ENCODE measurements at regions not wholly inside any gene's neighbourhood (a gene's known extent, or its start where the extent isn't known, plus 50 kb on each side); places are given as distances from the start of the nearest gene placed in this dataset.

- Histone ChIP-seq H3K23ac (ENCODE audit: insufficient read length, low read depth, low read length) (no peak overlapping the region), H3K9ac (ENCODE audit: extremely low read depth, insufficient read length, low read length) (no peak overlapping the region), H2AFZ (ENCODE audit: low read length) (no peak overlapping the region), H3K27me3 (ENCODE audit: insufficient read depth, low read length) (no peaks in the 10 kb centered on the region), H2BK12ac (ENCODE audit: insufficient read length, low read depth, low read length) (no peak overlapping the region), H2BK15ac (ENCODE audit: low read depth, low read length) (no peak overlapping the region), H2BK20ac (ENCODE audit: low read depth, low read length, poor library complexity, severe bottlenecking) (no peak overlapping the region), H3T11ph (ENCODE audit: low read length) (no peak overlapping the region), H3K9me3 (ENCODE audit: control insufficient read depth, low read depth, low read length) (no peaks in the 10 kb centered on the region), H3K56ac (ENCODE audit: insufficient read length, low read depth, low read length) (no peak overlapping the region), H2BK120ac (ENCODE audit: low read depth, low read length, poor library complexity, severe bottlenecking) (no peak overlapping the region), H4K8ac (replicated peaks; ENCODE audit: insufficient read length, low read depth, low read length) (no peak overlapping the region), H3K79me2 (ENCODE audit: insufficient read depth, low read length) (no peaks in the 10 kb centered on the region), H3K4me1 (ENCODE audit: insufficient read depth, low read length) (no peaks in the 10 kb centered on the region), H2AK5ac (ENCODE audit: insufficient read length, low read length) (no peak overlapping the region), H3K18ac (ENCODE audit: insufficient read length, low read depth, low read length) (no peak overlapping the region), H3K27ac (ENCODE audit: insufficient read length, low read depth, low read length) (no peak overlapping the region), H3K4ac (ENCODE audit: low read depth, low read length) (no peak overlapping the region), H4K91ac (ENCODE audit: insufficient read length, low read depth, low read length) (no peak overlapping the region), H3K79me1 (ENCODE audit: insufficient read depth, low read depth, low read length, poor library complexity, severe bottlenecking) (no peaks in the 10 kb centered on the region), H3K14ac (ENCODE audit: insufficient read depth, low read length) (no peak overlapping the region), H4K20me1 (ENCODE audit: control insufficient read depth, insufficient read depth, insufficient read length) (no peaks in the 10 kb centered on the region), H3K23me2 (ENCODE audit: insufficient read length, low read depth, low read length, poor library complexity, severe bottlenecking) (no peaks in the 10 kb centered on the region), H3K4me2 (ENCODE audit: insufficient read depth, insufficient read length, low read length) (no peak overlapping the region), H2BK5ac (ENCODE audit: insufficient read length, low read length) (no peak overlapping the region), H4K5ac (ENCODE audit: insufficient read length, low read depth, low read length) (no peak overlapping the region)
- Mint-ChIP-seq H3K27ac (peak overlapping the region in 1 of 3 experiments; percentile 84; a peak in 3 of 7 replicates), H3K4me1 (peaks cover 19% of the 10 kb centered on the region in 2 experiments), H3K36me3 (ENCODE audit: insufficient read depth in 1 of 3, low read depth in 3 of 3) (peaks cover 0 to 19% (median 5%) of the 10 kb centered on the region in 3 experiments; a peak in 5 of 7 replicates), H3K4me3 (no peak overlapping the region), H3K27me3 (ENCODE audit: low read depth) (no peaks in the 10 kb centered on the region), H3K9me3 (peaks cover 3 to 11% of the 10 kb centered on the region in 2 experiments; a peak in 3 of 5 replicates)
- no peak for TF ChIP-seq CTCF (conservative IDR thresholded peaks at IDR 0.05)
- WGBS (ENCODE audit: extremely low coverage, insufficient read length, low lambda C conversion rate) = no CpG with 5 or more reads among the region's 1 CpG
- no peak for DNase-seq
Observed at GRCh38 chr11:98679673-98680072, 341.1 kb upstream of the CNTN5 start.
